ENCODE measurements at regions not wholly inside any gene's neighbourhood (a gene's known extent, or its start where the extent isn't known, plus 50 kb on each side); places are given as distances from the start of the nearest gene placed in this dataset.

GRCh38 chr20:48281501-48281900, 496.2 kb upstream of the SULF2 start:
- intact Hi-C loops (cut with micrococcal nuclease; ENCODE audit: unreplicated experiment), result no loop called here
- CTCF ChIA-PET (ENCODE audit: low intra/inter-chr PET ratio, low total read pairs), result no interaction called here
- no peaks in the 10 kb centered on the region for H3K27me3 ChIP-seq (ENCODE audit: control insufficient read depth in 1 of 2, insufficient read depth in 2 of 2, low read length in 2 of 2)
- H3K4me2 ChIP-seq (ENCODE audit: low read depth, low read length), result no peak overlapping the region
- H4K20me1 ChIP-seq (ENCODE audit: insufficient read depth, low read length), result no peaks in the 10 kb centered on the region
- no peak overlapping the region for H3K27ac ChIP-seq (ENCODE audit: extremely low read length, insufficient read depth, low read length)
- H3K79me2 ChIP-seq (ENCODE audit: insufficient read depth, low read length), result no peaks in the 10 kb centered on the region
- BruUV-seq (replicated peaks), result no TSS peak
- ATAC-seq, result no peak
- TF ChIP-seq ZNF777 (CRISPR knock-in tag; IDR thresholded peaks at IDR 0.05), result no peak
- TF ChIP-seq PLSCR1 (CRISPR knock-in tag; IDR thresholded peaks at IDR 0.05; ENCODE audit: borderline replicate concordance), result no peak
- TF ChIP-seq ZFP41 (CRISPR knock-in tag; IDR thresholded peaks at IDR 0.05; ENCODE audit: borderline replicate concordance), result no peak
- TF ChIP-seq ZNF234 (CRISPR knock-in tag; conservative IDR thresholded peaks at IDR 0.05), result no peak
- no peak for TF ChIP-seq KMT2B (CRISPR knock-in tag; IDR thresholded peaks at IDR 0.05)
- no peak for TF ChIP-seq ZFP1 (CRISPR knock-in tag; IDR thresholded peaks at IDR 0.05)
- TF ChIP-seq ZNF510 (CRISPR knock-in tag; IDR thresholded peaks at IDR 0.05; ENCODE audit: low read depth), result no peak
- TF ChIP-seq HNF4A (CRISPR knock-in tag; IDR thresholded peaks at IDR 0.05), result no peak
- TF ChIP-seq CBX5 (CRISPR knock-in tag; IDR thresholded peaks at IDR 0.05; ENCODE audit: borderline replicate concordance), result no peak
- no peak for TF ChIP-seq KAT7 (CRISPR knock-in tag; IDR thresholded peaks at IDR 0.05; ENCODE audit: borderline replicate concordance)
- TF ChIP-seq ZNF563 (CRISPR knock-in tag; IDR thresholded peaks at IDR 0.05), result no peak
- no peak for TF ChIP-seq ZNF749 (CRISPR knock-in tag; IDR thresholded peaks at IDR 0.05; ENCODE audit: borderline replicate concordance)
- no peak for TF ChIP-seq ATF4 (CRISPR knock-in tag; IDR thresholded peaks at IDR 0.05)
- no peak for TF ChIP-seq RERE (CRISPR knock-in tag; IDR thresholded peaks at IDR 0.05; ENCODE audit: low read depth)
- TF ChIP-seq ZNF773 (CRISPR knock-in tag; IDR thresholded peaks at IDR 0.05; ENCODE audit: borderline replicate concordance), result no peak
- no peak for TF ChIP-seq CCAR2 (optimal IDR thresholded peaks at IDR 0.05; ENCODE audit: low read depth, low read length)
- no peak for TF ChIP-seq KLF11 (CRISPR knock-in tag; IDR thresholded peaks at IDR 0.05)
- TF ChIP-seq SKI (IDR thresholded peaks at IDR 0.05; ENCODE audit: partially characterized antibody), result no peak
- no peak for TF ChIP-seq IRF1 (CRISPR knock-in tag; IDR thresholded peaks at IDR 0.05; ENCODE audit: low read depth)
- peaks cover 40% of the 10 kb centered on the region for H3K4me1 ChIP-seq (ENCODE audit: insufficient read depth, low read length)
- no peaks in the 10 kb centered on the region for H3K9me3 ChIP-seq (ENCODE audit: low read length)
- H3K9ac ChIP-seq (ENCODE audit: insufficient read depth, low read depth, low read length), result no peak overlapping the region
- H3K36me3 ChIP-seq (replicated peaks in 1 of 2; ENCODE audit: control insufficient read depth in 1 of 2, insufficient read depth in 2 of 2, low read length in 2 of 2), result no peaks in the 10 kb centered on the region
- in situ Hi-C loops (cut with HindIII; ENCODE audit: extremely low pct_ligation_motif_present, low pct_unique_long_range_greater_than_20kb), result no loop called here
- no peak for DNase-seq (ENCODE audit: low spot score)
- no peak overlapping the region for H2AFZ ChIP-seq (ENCODE audit: low read length)
- FAIRE-seq, result no peak
- POLR2A ChIA-PET, result interaction anchor here (1.4 kb wide), 1 partner anchor 308 kb away, joined by 3 read pairs; no protein-coding TSS in a partner anchor
- WGBS (ENCODE audit: low lambda C conversion rate), result 43% methylated on average over 4 of the region's 4 CpGs
- H3K4me3 ChIP-seq (replicated peaks in 1 of 3; ENCODE audit: insufficient read depth in 1 of 3, low read depth in 2 of 3, low read length in 3 of 3), result no peak overlapping the region
